ENCODE measurements at regions not wholly inside any gene's neighbourhood (a gene's known extent, or its start where the extent isn't known, plus 50 kb on each side); places are given as distances from the start of the nearest gene placed in this dataset.

DNA sequence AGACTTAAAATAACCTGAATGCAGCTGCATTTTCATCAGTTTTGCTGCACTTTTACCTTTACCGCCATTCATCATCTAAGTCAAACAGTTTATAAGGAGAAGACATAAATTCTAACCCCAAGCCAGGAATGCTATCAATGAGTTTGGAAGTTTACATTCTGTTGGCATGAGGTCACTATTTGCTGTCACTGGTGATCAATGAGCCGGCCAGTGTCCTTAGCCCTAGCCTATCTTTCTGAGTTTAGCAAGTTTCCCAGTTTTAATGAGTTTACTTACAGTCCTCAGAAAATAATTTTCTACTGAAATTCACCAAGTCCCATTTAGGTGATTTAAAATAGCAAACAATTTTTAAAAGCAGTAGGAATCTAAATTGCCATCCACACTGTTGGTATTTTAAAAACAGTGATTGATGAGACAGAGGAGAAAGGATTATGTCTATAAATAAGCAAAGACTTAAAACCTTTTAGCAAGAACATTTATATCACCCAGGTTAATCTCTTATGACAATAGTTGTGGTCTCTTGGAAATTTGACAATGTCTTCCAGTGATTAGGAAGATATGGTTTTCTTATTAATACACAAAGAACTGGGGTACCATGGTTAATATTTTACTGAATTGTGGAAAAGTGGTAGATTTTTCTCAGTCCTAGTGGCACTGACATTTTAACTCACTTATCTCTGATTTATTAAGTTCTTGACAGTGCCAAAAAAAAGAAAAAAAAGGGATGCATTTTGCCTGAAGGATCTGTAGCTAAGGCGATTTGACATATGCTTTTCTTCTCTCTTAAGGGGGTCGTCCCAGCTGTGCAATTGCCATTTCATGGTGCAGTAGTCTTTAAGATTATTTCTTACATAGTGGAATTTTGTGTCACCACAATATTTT, 443.4 kb upstream of the ANKRD30A start:
- no peak for DNase-seq

DNA sequence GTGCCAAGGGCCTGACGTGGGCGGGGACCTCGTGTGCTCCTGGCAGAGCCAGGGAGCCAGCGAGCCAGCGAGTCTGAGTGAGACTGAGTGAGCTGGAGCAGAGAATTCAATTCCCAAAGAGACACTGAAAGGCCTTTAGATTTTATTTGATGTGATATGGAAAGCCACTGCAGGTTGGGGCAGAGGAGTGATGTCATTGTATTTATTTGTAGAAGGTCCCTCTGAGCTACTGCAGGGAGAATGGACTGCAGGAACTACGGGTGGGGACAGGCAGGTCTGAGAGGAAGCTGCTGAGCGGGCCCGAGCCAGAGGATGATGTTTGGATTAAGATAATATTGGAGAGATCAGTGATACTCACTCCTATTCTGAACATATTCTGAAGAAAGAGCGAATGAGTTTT, 445.8 kb upstream of the ANKRD30A start:
- DNase-seq = no peak

DNA sequence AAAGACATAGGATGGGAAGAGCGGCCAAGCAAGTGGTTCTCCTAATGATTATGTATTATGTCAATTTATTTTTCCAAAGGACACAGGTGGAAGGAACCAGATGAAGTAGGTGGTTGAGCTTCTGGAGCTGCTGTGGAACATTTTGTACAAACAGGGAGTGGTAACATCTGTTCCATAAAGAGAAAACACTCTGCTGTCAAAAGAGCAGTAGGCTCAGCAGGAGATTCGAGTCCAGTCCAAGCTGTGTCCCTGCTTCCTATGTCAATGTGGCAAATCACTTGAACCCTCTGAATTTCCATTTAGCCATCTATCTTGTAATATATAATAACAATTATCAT, 448.0 kb upstream of the ANKRD30A start:
- DNase-seq = no peak

DNA sequence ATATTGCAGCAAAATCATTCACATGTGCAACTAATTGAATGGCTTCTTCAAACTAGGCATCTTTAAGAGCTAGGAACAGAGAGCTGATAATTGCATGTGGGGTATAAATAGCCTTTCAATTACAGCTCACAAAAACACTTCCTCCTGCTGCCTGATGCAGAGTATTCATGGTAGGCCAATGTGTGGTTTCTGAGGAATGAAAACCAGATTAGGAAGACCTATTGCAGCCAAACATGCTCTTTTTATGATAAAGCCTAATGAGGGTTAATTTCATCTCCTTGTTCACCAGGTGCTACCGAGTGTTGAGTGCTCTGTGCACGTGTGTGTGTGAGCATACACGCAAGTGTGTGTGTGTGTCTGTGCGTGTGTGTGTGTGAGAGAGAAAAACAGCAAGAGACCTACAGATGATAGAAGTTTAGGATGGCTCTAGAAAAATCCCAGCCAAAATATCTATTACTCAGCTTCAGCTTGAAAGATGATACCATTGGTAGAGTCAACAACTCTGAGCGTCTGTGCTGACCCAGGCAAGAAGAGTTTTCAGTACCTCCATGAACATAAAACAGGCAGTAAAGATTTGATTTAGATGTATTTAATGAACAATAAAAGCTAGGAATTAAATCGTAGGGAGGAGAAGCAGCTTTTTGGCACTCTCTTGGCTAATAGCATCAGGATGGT, 448.5 kb upstream of the ANKRD30A start:
- no peak for DNase-seq

DNA sequence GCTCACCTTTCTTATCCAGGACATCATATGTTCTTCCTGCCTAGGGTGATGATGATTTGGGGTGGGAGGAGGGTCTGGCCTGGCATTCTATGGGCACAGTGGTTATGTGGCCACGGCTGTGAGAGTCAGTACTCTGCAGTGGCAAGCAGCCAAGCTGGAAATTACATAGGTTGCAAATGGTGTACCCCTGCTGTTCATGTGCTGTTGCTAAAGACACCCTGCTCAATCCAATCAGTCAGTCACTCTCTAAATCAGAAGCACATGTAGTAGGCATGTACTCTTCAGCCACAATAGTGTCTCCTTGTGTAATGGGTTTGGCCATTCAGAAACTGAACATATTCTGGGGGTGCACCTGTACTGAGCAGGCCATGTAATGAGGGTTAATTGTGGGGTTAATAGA, 449.1 kb upstream of the ANKRD30A start:
- DNase-seq = no peak

DNA sequence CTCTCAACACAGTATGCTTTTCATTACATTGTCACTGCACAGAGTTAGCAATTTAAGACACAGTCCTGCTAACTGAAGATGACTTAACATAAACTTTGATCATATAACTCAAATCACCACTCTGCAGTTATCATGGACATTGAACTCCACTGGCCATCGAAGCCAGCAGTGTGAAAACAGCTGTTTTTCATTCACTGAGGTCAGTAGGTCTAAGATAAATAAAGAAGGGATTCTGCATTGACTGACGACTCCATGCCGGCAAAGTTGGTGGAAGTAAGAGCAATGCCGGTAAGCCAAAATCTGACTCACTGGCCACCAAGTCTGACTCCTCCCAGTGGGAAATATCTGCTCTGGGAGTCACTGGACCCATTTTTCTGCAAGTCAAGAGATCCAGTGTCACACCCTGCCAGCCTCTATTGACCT, 449.9 kb upstream of the ANKRD30A start:
- DNase-seq = no peak

DNA sequence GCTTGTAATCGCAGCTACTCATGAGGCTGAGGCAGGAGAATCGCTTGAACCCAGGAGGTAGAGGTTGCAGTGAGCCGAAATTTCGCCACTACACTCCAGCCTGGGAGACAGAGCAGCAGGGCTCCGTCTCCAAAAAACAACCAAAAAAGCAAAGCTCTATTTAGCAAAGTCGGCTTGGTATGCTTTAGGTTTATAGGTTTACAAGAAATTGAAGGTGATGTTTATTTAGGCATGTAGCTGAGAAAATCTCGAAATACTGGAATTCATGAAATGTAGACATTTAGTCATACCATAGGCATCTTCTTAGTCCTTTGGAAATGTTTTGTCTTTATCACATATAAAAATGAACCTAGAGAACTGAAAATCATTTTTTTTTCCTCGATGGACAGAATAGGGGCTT, 453.8 kb upstream of the ANKRD30A start:
- no peak for DNase-seq

DNA sequence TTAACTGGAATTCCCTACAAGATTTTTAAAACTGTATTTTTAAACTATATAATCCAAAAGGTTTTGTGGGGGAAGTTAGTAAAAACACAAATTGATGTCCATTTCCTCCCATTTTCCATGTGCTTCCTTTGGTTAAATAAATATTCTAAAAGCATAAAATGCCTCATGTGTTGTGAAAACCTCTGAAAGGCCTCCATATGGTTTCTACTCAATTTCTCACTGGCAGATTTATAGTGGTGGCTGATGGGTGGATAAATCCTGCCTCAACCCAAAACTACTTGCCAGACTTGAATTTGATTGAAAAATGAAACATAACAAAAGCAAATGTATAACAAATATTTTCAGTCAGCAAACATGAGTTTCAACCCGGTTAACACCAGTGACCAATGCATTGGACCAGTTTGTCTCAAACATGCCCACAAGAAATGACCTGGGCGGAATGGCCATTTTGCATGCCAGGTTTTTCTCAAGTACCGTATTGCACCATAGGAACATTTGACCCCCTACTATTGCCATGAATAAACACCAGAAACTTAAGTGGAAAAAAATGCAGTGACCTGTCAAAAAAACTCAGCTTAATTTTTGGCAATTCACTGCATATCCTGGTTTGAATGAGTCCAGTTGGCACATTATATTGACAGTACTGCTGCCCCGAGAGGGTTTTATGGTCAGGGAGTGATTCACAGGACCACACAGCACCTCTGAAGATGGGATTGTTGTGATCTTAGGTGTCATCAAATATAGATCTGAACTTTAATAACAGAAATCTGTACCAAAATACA, 454.6 kb upstream of the ANKRD30A start:
- no peak for DNase-seq

DNA sequence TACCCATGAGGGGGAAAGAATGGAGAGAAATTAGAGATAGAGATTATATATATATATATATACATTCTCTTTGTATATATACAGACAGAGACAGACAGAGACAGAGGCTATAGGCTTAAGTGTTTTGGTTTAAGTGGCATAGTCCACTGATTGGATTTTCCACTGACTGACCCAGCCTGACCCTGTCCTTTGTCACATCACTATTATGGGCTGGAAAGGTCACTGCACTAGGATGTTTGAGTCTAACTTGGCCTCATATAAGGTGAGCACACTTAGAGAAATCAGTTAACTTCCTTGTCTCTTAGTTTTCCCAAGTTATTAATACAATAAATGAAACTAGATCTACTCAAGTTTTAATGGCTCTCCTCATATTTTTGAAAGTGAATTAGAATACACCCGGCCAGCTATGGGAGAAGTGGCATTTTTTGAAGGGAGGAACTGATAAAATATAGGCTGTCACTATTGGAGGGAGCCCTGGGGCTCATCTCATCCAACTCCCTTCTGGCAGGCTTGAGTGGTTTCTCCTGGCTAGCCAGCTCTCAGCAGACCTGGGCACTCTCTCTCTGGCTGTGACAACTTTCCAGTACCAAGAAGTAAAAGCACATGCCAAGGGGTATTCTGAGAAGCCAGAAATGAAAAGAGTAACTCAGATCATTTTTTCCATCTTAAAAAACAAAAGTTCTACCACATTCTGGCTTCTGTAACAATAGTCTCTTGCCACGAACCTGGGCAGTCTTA, 455.6 kb upstream of the ANKRD30A start:
- DNase-seq = no peak

DNA sequence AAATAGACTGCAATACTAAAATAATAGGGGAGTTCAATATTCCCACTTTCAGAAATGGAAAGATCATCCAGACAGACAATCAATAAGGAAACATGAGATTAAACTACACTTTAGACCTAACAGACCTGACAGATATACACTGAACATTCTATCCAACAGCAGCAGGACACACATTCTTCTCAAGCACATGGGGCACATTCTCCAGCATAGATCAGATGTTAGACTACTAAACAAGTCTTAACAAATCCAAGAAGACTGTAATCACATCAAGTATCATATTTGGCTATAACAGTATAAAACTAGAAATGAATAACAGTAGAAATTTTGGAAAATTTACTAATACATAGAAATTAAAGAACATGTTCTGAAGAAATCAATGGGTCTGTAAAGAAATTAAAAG, 458.9 kb upstream of the ANKRD30A start:
- no peak for DNase-seq

DNA sequence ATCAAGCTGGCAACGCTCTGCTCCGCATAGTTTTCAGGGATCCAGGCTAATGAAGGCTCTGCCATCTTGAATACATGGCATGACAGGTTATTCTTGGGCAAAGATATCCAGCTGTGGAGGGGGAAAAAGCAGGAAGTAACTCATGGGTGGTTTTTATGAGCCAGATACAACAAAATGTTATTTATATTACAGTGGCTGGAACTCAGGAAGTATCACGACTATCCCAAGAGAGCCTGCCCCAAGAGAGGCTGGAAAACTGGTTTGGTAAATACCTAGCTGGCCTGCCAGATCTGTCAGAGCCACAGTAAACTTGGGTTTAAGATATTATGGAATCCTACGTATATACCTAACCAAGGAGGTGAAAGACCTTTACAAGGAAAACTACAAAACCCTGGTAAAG, 462.8 kb upstream of the ANKRD30A start:
- no peak for DNase-seq

DNA sequence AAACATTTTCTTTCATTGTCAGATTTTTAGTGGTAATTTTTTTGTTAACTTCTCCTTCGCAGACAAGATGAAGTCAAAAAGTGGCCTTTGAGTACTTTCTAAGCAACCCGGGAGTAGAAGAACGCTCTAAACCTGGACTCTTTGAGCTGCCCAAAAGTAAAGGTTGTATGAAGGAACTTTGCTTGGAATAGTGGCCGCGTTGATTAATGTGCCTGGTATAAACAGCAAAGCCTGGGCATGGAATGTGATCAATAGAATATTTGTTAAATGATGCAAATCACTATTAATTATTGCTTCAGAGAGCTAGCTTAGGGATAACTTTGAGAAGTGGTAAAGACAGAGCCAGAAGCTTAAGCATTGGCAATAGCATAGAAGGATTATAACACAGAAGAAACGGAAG, 475.1 kb upstream of the ANKRD30A start:
- no peak for DNase-seq

DNA sequence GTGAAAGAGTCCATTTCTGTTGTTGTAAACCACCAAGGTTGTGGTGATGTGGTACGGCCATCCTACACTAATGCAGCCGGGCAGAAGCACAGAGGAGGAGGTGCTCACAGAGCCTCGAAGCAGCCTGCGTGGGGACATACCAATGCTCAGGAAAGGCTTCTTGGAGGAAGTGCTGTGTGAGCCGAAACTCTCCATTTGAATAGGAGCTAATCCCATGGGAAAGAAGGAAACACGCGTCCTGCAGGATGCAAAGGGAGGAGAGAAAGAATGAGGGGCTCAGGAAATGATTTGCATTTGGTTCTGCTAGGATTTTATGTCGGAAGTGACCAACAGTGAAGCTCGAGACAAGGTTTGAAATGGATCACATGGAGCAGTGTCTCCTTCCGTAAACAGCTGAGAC, 477.9 kb upstream of the ANKRD30A start:
- no peak for DNase-seq

DNA sequence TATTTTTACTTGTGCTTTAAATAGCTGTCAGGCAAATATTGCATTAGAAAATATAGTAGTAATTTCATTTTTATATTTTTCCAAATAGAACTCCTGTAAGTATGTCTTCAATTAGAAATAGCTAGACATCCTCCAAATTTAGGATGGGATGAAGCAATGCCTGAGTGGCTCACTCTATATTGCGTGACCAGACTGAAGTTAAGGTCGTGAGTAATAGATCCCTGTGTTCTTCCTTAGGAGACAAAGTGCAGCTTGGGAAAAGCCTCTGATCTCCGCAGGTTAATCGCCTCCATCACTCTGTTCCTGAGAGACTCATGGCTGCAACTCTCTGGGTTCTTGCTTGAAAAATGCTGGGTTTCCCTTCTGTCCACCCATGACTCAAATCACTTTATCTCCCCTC, 484.8 kb upstream of the ANKRD30A start:
- DNase-seq = no peak

DNA sequence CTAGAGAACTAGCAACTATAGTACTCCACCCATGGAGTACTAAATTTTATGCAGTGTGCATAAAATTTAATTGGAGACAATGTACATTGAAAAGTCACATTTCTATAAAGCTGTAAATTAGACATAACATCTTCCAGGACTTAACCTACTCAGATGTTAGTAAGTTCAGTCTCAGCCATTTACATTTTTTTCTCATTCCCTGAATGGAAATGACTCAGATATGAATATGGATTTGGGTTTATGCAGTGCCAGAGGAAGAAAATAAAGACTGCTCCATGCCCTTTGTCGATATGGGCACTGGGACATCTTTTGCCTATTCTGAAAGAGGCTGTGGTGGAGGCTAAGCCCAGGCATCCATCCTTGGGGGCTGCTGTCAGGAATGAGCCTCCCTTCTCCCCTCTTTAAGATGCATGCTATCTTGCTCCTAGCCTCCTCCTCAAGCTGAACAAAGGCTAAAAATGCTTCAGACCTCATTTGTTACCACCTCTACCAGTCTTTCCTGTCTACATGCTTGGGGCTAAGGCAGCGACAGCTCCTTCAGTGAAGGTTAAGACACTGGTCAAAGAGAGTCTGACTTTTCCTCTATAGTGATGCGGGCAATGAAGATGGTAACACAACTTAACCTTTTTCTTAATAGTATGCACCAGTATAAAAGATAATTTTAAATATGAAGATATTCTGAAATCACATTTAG, 486.8 kb upstream of the ANKRD30A start:
- DNase-seq = no peak

DNA sequence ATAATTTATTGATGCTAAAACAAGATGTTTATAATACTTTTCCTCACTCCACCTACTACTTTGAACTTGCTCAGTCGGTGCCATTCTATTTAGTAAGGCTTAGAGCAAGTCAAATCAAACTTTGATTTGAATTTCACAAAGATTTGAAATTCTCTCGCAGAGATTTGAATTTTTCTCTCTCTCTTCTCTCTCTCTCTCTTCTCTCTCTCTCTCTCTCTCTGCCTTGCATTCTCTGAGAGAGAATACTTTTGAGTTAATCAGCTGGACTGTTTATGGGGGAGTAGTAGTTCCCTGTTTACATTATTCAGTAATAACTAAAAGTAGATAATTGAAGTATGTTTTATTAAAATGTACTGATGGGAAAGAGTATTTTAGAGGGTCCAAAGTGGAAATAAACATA, 488.5 kb upstream of the ANKRD30A start:
- no peak for DNase-seq

DNA sequence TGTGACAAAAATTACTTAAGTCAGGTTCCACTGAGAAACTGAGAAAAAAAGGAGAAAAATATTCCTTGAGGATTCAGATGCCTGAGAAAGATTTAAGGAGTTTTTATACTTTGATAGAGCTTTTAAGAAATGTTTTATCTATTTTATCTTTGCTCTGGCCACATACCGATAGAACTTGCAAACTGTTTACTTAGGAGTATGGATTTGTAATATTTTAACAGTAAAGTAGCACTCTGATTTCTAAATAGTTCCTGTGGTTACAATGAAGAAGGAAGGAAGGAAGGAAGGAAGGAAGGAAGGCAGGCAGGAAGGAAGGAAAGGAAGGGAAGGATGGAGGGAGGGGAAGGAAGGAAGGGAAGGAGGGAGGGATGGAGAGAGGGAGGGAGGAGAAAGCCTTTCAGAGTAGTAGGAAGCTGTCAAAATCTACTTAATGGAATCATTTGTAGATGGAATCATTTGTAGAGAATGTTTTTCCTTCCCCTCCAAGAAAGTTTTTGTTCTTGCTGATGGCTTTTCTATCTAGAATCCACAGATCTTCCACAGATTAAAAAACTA, 489.0 kb upstream of the ANKRD30A start:
- DNase-seq = no peak

DNA sequence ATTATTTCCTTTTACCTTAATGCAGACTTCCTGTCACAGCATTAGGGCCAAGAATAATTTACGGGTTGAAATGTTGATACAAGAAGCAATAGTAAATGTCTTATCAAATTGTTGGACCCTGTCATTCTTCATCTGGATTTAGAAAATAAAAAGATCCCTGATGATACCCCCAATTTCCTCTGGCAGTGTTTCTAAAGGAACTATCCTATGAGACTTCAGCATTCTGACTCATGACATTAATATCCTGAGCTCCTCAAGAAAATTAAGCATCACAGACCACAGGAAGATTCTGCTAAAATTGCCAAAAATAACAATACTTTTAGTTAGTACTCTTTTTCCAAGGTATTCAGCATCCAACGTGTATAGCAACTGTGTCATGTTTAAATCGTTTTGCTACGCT, 490.5 kb upstream of the ANKRD30A start:
- DNase-seq = no peak

DNA sequence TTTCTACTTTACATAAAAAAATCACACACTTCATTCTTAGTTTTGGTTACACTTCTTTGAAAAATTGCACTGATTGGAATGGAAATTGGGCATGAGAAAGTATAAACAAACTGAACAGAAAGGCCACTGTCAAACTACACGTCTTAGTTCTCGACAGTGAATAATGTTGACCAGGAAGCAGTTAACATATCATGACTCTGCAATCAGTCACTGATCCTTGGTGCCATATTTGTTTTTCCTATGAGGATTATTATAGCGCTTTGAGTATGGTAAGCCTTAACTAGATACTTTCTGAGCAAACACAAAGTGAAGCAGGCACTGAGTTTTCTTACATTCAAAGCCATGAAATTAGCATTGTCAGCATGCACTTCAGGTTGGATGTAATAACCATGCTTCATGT, 495.1 kb upstream of the ANKRD30A start:
- DNase-seq = no peak

DNA sequence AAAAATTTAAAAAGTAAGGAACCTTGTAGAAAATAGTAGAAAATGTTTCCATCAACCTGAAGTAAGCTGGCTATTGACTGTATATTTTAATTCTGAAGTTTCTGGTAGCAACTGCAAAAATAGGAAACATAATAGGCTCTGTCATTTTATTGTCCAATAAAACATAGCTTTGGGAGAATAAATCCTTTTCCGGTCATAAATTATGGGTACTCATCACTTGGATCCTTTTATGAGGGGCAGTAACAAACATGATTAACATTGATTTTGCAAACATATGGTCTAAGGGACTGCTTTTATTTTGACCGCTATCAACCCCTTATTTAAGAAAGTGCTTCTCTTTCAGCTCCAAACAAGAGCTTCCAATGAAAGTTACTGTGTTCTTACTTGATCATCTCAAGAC, 495.9 kb upstream of the ANKRD30A start:
- DNase-seq = no peak

DNA sequence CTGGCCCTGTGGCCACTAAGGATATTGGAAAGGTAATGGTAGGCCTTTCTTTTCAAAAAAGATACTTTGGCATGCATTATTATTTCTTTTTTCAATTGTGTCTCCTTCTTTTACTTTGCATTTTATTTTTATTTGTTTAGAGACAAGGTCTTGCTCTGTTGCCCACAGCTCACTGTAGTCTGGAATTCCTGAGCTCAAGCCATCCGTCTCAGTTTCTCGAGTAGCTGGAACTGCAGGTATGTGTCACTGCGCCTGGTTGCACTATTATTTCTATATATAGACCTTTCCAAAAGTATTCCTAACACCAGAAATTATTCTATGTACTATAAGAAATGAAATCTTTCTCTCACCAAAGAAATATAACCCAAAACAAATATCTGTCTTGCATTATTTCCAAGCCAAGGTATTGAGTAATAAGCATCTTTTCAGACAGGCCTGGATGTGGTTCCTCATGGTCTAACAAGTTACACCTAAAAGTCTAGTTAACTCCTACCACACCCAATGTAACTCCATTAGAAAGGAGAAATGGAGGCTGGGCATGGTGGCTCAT, 500.8 kb upstream of the ANKRD30A start:
- no peak for DNase-seq

DNA sequence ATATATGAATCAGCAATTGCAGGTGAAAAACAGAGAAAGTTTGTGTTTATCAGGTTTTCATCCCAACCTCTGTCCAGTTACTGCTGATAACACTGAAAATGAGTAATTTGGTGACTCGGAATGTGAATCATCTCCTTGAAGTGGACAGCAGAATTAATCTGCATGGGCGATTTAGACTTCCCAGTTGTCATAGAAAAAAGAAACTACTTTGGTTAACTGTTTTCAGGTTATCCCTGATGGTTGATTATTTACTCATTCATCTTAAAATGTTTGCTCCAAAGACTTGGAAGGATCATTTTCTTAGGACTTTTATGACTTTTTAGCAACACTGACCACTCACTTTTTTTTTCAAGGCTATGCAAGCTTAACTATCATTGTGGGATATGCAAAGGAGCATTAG, 504.1 kb upstream of the ANKRD30A start:
- no peak for DNase-seq
